ENCODE measurements at regions not wholly inside any gene's neighbourhood (a gene's known extent, or its start where the extent isn't known, plus 50 kb on each side); places are given as distances from the start of the nearest gene placed in this dataset.

GRCh38 chr5:175820230-175820629 lies 51.1 kb upstream of the CPLX2 start:
- no peak for TF ChIP-seq CTCF (IDR thresholded peaks at IDR 0.05; ENCODE audit: insufficient read depth, low read length)
- no peak for TF ChIP-seq POLR2AphosphoS5 (IDR thresholded peaks at IDR 0.05; ENCODE audit: low read depth)
- no peak for TF ChIP-seq GABPA (IDR thresholded peaks at IDR 0.05; ENCODE audit: low read depth)
- TF ChIP-seq, protein P1, sequence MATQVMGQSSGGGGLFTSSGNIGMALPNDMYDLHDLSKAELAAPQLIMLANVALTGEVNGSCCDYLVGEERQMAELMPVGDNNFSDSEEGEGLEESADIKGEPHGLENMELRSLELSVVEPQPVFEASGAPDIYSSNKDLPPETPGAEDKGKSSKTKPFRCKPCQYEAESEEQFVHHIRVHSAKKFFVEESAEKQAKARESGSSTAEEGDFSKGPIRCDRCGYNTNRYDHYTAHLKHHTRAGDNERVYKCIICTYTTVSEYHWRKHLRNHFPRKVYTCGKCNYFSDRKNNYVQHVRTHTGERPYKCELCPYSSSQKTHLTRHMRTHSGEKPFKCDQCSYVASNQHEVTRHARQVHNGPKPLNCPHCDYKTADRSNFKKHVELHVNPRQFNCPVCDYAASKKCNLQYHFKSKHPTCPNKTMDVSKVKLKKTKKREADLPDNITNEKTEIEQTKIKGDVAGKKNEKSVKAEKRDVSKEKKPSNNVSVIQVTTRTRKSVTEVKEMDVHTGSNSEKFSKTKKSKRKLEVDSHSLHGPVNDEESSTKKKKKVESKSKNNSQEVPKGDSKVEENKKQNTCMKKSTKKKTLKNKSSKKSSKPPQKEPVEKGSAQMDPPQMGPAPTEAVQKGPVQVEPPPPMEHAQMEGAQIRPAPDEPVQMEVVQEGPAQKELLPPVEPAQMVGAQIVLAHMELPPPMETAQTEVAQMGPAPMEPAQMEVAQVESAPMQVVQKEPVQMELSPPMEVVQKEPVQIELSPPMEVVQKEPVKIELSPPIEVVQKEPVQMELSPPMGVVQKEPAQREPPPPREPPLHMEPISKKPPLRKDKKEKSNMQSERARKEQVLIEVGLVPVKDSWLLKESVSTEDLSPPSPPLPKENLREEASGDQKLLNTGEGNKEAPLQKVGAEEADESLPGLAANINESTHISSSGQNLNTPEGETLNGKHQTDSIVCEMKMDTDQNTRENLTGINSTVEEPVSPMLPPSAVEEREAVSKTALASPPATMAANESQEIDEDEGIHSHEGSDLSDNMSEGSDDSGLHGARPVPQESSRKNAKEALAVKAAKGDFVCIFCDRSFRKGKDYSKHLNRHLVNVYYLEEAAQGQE (IDR thresholded peaks at IDR 0.05; ENCODE audit: insufficient replicate concordance, low read depth), result no peak
